ENCODE measurements at regions not wholly inside any gene's neighbourhood (a gene's known extent, or its start where the extent isn't known, plus 50 kb on each side); places are given as distances from the start of the nearest gene placed in this dataset.

DNA sequence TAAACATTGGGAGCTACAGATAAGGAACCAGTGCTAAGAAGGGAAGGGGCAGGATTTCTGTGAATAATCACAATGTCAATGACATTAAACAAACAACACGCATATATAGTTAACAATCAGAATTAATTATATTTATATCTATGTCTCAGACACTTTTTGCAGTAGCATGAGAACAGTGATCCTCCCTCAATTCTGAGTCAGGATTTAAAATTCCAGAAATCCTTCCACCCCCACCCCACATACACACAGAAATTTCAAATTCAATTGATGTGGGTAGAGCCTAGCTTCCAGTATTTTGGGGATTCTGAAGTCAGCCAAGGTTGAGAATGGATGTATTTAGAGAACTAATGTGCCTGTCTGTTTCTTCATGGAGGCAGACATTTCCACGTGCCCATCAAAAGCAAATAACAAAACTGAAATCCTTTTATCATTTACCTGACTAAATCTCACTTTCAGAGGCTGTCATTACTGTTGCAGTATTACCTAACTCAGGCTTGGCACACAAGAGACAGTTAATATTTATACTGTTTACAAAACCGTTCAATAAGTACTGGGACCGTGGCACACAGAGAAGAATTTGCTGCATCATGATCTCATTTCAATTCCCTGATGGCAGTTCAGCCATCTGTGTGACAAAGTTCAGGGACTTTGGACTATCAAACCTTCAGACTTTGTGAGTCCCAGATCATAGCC lies 116.6 kb upstream of the PALS2 start:
- 84% methylated on average over 4 of the region's 4 CpGs for WGBS
- H3K4me1 ChIP-seq (ENCODE audit: control insufficient read depth in 2 of 2, insufficient read depth in 2 of 2, low read length in 2 of 2) = no peaks in the 10 kb centered on the region
- no peak overlapping the region for H3K4me3 ChIP-seq (ENCODE audit: low read length in 2 of 2)
- H3K36me3 ChIP-seq (ENCODE audit: control insufficient read depth in 2 of 2, insufficient read depth in 2 of 2, low read length in 1 of 2) = no peaks in the 10 kb centered on the region
- no peaks in the 10 kb centered on the region for H3K27me3 ChIP-seq (ENCODE audit: control insufficient read depth in 2 of 2, insufficient read depth in 1 of 2, low read length in 1 of 2)
- H3K27ac ChIP-seq (ENCODE audit: low read depth in 1 of 2, low read length in 1 of 2) = no peak overlapping the region
- no peak for DNase-seq (ENCODE audit: low read depth in 6 of 9, low spot score in 9 of 9)
- no peaks in the 10 kb centered on the region for H3K9me3 ChIP-seq (ENCODE audit: control insufficient read depth in 2 of 2, insufficient read depth in 1 of 2, low read length in 1 of 2)

DNA sequence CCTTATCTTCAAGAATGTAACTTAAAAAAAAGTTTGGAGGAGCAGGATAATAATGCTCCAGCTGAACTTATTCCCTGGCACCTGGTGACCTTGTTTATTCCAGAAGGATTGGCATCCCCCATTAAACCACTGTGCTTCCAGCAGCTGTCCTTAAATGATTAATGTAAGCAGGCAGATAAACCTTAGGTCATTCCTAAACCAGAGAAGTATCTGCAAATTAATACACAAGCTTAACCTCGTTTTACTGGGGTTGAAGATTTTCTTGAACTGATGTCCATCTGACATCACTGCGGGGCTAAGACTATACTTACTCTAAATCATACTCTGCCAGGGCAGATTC lies 116.1 kb upstream of the PALS2 start:
- no peak for DNase-seq (ENCODE audit: low read depth in 6 of 9, low spot score in 9 of 9)
- no peaks in the 10 kb centered on the region for H3K4me1 ChIP-seq (ENCODE audit: control insufficient read depth in 2 of 2, insufficient read depth in 2 of 2, low read length in 2 of 2)
- no peak overlapping the region for H3K4me3 ChIP-seq (ENCODE audit: low read length in 2 of 2)
- no peaks in the 10 kb centered on the region for H3K27me3 ChIP-seq (ENCODE audit: control insufficient read depth in 2 of 2, insufficient read depth in 1 of 2, low read length in 1 of 2)
- H3K27ac ChIP-seq (ENCODE audit: low read depth in 1 of 2, low read length in 1 of 2) = no peak overlapping the region
- no peaks in the 10 kb centered on the region for H3K9me3 ChIP-seq (ENCODE audit: control insufficient read depth in 2 of 2, insufficient read depth in 1 of 2, low read length in 1 of 2)
- H3K36me3 ChIP-seq (ENCODE audit: control insufficient read depth in 2 of 2, insufficient read depth in 2 of 2, low read length in 1 of 2) = no peaks in the 10 kb centered on the region
- 88% methylated on average over 2 of the region's 2 CpGs for WGBS

DNA sequence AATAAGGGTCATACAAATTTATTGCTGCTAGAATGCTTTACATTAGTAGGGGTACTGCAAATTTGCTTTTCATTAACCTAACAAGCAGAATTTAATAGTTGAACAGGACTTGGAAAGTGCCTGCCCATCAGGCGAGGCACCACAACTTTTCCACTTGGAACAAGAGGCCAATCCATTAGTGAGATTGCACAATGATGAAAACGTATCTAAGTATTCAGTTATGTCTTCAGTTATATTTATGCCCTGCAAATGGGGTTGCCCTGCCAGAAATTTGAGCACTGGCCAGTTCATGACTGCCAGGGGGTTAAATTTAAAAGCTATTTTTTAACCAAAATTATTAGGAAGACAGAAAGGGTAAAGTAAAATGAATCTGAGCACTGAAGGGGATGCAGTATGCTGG lies 111.1 kb upstream of the PALS2 start:
- Histone ChIP-seq H3K27ac (ENCODE audit: low read depth in 1 of 2, low read length in 1 of 2) (no peak overlapping the region), H3K4me3 (ENCODE audit: low read length in 2 of 2) (no peak overlapping the region), H3K27me3 (ENCODE audit: control insufficient read depth in 2 of 2, insufficient read depth in 1 of 2, low read length in 1 of 2) (no peaks in the 10 kb centered on the region), H3K9me3 (ENCODE audit: control insufficient read depth in 2 of 2, insufficient read depth in 1 of 2, low read length in 1 of 2) (no peaks in the 10 kb centered on the region), H3K4me1 (ENCODE audit: control insufficient read depth in 2 of 2, insufficient read depth in 2 of 2, low read length in 2 of 2) (no peaks in the 10 kb centered on the region), H3K36me3 (ENCODE audit: control insufficient read depth in 2 of 2, insufficient read depth in 2 of 2, low read length in 1 of 2) (no peaks in the 10 kb centered on the region)
- no peak for DNase-seq (ENCODE audit: low read depth in 6 of 9, low spot score in 9 of 9)
- WGBS = 89% methylated on average over 2 of the region's 2 CpGs

DNA sequence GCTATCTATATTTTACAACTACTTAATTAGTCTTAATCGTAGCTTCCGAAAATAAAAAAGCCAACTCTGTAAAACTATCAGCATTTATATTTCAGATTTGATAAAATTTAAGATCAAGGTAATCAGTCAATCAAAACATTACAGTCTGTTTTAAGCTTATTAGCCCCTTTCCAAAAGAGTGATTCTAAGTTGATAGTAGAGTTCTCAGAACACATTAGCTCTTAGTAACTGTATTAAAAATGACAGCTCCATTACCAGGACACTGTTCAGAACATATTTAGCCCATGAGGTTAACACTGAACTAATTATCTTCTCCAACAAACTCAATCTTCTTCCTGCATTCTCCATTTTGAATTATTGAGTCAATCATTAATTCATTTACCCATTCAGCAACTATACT lies 110.3 kb upstream of the PALS2 start:
- WGBS = over 99% methylated on average over 2 of the region's 2 CpGs
- no peak for DNase-seq (ENCODE audit: low read depth in 6 of 9, low spot score in 9 of 9)

DNA sequence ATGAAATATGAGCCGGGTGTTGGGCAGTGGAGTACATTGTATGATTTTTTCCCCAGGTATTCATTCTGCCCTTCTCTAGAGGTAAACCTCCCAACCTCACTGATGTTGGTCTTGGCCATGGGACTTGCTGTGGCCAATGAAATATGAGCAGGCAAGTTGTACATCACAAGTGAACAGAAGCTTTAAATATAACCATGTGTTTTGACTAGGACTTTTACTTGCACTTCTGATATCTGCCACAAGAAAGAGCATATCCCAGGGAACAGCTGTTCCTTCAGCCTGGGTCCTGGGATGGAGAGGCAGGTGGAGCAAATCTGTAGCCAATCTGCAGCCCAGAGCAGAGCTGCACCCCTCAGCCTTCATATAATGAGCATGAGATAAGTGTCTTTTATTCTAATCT lies 109.8 kb upstream of the PALS2 start:
- no peaks in the 10 kb centered on the region for H3K27me3 ChIP-seq (ENCODE audit: control insufficient read depth in 2 of 2, insufficient read depth in 1 of 2, low read length in 1 of 2)
- WGBS = 97% methylated on average over 1 of the region's 1 CpG
- no peak overlapping the region for H3K27ac ChIP-seq (ENCODE audit: low read depth in 1 of 2, low read length in 1 of 2)
- no peak overlapping the region for H3K4me3 ChIP-seq (ENCODE audit: low read length in 2 of 2)
- H3K36me3 ChIP-seq (ENCODE audit: control insufficient read depth in 2 of 2, insufficient read depth in 2 of 2, low read length in 1 of 2) = no peaks in the 10 kb centered on the region
- H3K4me1 ChIP-seq (ENCODE audit: control insufficient read depth in 2 of 2, insufficient read depth in 2 of 2, low read length in 2 of 2) = no peaks in the 10 kb centered on the region
- H3K9me3 ChIP-seq (ENCODE audit: control insufficient read depth in 2 of 2, insufficient read depth in 1 of 2, low read length in 1 of 2) = no peaks in the 10 kb centered on the region
- no peak for DNase-seq (ENCODE audit: low read depth in 6 of 9, low spot score in 9 of 9)

More for the DNA sequence above, 110.3 kb upstream of the PALS2 start:
- H3K9me3 ChIP-seq (ENCODE audit: control insufficient read depth in 2 of 2, insufficient read depth in 1 of 2, low read length in 1 of 2) = no peaks in the 10 kb centered on the region
- no peak overlapping the region for H3K27ac ChIP-seq (ENCODE audit: low read depth in 1 of 2, low read length in 1 of 2)
- no peak overlapping the region for H3K4me3 ChIP-seq (ENCODE audit: low read length in 2 of 2)
- no peaks in the 10 kb centered on the region for H3K4me1 ChIP-seq (ENCODE audit: control insufficient read depth in 2 of 2, insufficient read depth in 2 of 2, low read length in 2 of 2)
- no peaks in the 10 kb centered on the region for H3K27me3 ChIP-seq (ENCODE audit: control insufficient read depth in 2 of 2, insufficient read depth in 1 of 2, low read length in 1 of 2)
- no peaks in the 10 kb centered on the region for H3K36me3 ChIP-seq (ENCODE audit: control insufficient read depth in 2 of 2, insufficient read depth in 2 of 2, low read length in 1 of 2)

DNA sequence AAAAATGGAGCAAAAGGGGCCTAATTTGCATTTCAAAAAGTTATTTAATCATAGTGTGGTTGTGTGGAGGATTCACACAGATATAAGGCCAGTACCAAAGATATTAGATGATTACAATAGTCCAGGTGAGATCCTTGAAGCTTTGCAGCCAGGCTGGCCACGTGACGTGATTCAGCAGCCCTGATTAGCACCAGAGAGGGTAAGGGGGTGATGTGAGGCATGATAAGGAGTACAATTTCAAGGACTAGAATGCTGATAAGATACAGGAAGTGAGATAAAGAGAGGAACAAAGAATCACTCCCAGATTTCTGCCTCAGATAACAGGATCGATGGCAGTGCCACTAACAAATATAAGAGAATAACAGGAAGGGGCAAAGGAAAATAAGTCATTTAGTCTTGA lies 108.4 kb upstream of the PALS2 start:
- 59% methylated on average over 3 of the region's 3 CpGs for WGBS
- Histone ChIP-seq H3K4me1 (ENCODE audit: control insufficient read depth in 2 of 2, insufficient read depth in 2 of 2, low read length in 2 of 2) (no peaks in the 10 kb centered on the region), H3K27ac (ENCODE audit: low read depth in 1 of 2, low read length in 1 of 2) (no peak overlapping the region)

DNA sequence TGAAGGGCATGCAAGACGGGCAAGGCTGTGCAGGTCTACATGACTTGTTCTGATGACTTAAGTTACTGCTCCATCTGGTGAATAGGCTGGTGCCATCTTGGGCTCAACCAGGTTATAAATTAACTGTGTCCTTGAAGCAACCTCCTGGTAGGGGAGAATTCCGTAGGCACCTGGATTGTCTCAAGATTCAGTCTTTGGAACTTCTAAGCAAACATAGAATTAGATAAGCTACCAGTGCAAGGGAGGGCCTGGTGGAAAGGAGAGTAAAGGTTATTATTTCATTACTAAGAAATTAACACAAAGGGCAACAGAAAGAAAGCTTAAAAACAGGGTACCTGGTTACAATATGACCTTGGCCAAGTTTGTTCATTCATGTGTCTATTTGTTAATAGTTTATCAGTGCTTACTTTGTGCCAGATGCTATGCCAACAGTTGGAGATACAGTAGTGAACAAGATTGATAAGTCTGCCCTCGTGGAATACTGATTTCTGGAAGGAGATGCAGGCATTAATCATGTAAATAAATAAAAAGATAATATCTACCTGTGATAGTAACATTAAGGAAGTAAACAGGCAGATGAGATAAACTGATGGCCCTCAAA lies 107.0 kb upstream of the PALS2 start:
- no peak overlapping the region for H3K4me3 ChIP-seq (ENCODE audit: low read length in 2 of 2)
- no peaks in the 10 kb centered on the region for H3K9me3 ChIP-seq (ENCODE audit: control insufficient read depth in 2 of 2, insufficient read depth in 1 of 2, low read length in 1 of 2)
- no peak for DNase-seq (ENCODE audit: low read depth in 6 of 9, low spot score in 9 of 9)
- no peaks in the 10 kb centered on the region for H3K27me3 ChIP-seq (ENCODE audit: control insufficient read depth in 2 of 2, insufficient read depth in 1 of 2, low read length in 1 of 2)
- H3K36me3 ChIP-seq (ENCODE audit: control insufficient read depth in 2 of 2, insufficient read depth in 2 of 2, low read length in 1 of 2) = no peaks in the 10 kb centered on the region
- H3K4me1 ChIP-seq (ENCODE audit: control insufficient read depth in 2 of 2, insufficient read depth in 2 of 2, low read length in 2 of 2) = no peaks in the 10 kb centered on the region
- no peak overlapping the region for H3K27ac ChIP-seq (ENCODE audit: low read depth in 1 of 2, low read length in 1 of 2)
- 93% methylated on average over 3 of the region's 3 CpGs for WGBS

More for the DNA sequence above, 108.4 kb upstream of the PALS2 start:
- DNase-seq (ENCODE audit: low read depth in 6 of 9, low spot score in 9 of 9) = no peak
- no peaks in the 10 kb centered on the region for H3K9me3 ChIP-seq (ENCODE audit: control insufficient read depth in 2 of 2, insufficient read depth in 1 of 2, low read length in 1 of 2)
- H3K27me3 ChIP-seq (ENCODE audit: control insufficient read depth in 2 of 2, insufficient read depth in 1 of 2, low read length in 1 of 2) = no peaks in the 10 kb centered on the region
- no peaks in the 10 kb centered on the region for H3K36me3 ChIP-seq (ENCODE audit: control insufficient read depth in 2 of 2, insufficient read depth in 2 of 2, low read length in 1 of 2)
- no peak overlapping the region for H3K4me3 ChIP-seq (ENCODE audit: low read length in 2 of 2)

DNA sequence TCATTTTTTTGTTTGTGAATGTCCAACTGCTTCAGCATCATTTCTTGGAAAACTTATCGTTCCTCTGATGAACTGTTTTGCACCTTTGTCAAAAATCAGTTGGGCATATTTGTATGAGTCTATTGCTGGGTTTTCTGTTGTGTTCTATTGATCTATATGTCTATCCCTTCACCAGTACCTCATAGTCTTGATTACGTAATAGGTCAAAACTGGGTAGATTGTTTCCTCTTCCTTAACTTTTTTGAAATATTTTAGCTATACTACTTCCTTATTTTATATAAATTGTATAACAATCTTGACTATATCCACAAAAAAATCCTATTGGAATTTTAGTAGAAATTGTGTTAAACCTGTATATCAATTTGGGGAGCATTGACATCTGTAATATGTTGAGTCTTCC lies 104.1 kb upstream of the PALS2 start:
- Histone ChIP-seq H3K4me1 (ENCODE audit: control insufficient read depth in 2 of 2, insufficient read depth in 2 of 2, low read length in 2 of 2) (no peaks in the 10 kb centered on the region), H3K27me3 (ENCODE audit: control insufficient read depth in 2 of 2, insufficient read depth in 1 of 2, low read length in 1 of 2) (no peaks in the 10 kb centered on the region), H3K27ac (ENCODE audit: low read depth in 1 of 2, low read length in 1 of 2) (no peak overlapping the region), H3K9me3 (ENCODE audit: control insufficient read depth in 2 of 2, insufficient read depth in 1 of 2, low read length in 1 of 2) (no peaks in the 10 kb centered on the region), H3K4me3 (ENCODE audit: low read length in 2 of 2) (no peak overlapping the region), H3K36me3 (ENCODE audit: control insufficient read depth in 2 of 2, insufficient read depth in 2 of 2, low read length in 1 of 2) (no peaks in the 10 kb centered on the region)
- 98% methylated on average over 2 of the region's 2 CpGs for WGBS
- no peak for DNase-seq (ENCODE audit: low read depth in 6 of 9, low spot score in 9 of 9)

DNA sequence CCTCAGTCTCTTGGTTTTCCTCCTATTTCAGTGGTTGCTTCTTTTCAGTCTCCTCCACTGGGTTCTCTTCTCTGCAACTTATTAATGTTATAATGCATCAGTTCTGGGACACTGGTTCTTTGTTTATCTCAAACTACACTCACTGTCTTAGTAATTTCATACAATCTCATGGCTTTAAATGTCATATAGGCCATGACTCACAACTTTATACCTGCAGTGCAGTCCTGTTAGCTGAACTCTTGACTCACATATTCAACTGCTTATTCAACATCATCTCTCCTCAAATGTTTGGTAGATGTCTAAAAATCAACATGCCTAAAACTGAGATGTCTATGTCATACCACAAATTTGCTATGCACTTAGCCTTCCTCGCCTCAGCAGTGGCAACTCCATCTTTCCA lies 101.2 kb upstream of the PALS2 start:
- no peak for DNase-seq (ENCODE audit: low read depth in 6 of 9, low spot score in 9 of 9)
- Histone ChIP-seq H3K4me3 (ENCODE audit: low read length in 2 of 2) (no peak overlapping the region), H3K4me1 (ENCODE audit: control insufficient read depth in 2 of 2, insufficient read depth in 2 of 2, low read length in 2 of 2) (no peaks in the 10 kb centered on the region), H3K9me3 (ENCODE audit: control insufficient read depth in 2 of 2, insufficient read depth in 1 of 2, low read length in 1 of 2) (no peaks in the 10 kb centered on the region), H3K27ac (ENCODE audit: low read depth in 1 of 2, low read length in 1 of 2) (no peak overlapping the region), H3K36me3 (ENCODE audit: control insufficient read depth in 2 of 2, insufficient read depth in 2 of 2, low read length in 1 of 2) (no peaks in the 10 kb centered on the region), H3K27me3 (ENCODE audit: control insufficient read depth in 2 of 2, insufficient read depth in 1 of 2, low read length in 1 of 2) (no peaks in the 10 kb centered on the region)
- 96% methylated on average over 1 of the region's 1 CpG for WGBS

All from thymus (tissue), 11 donors.